ENCODE measurements at regions not wholly inside any gene's neighbourhood (a gene's known extent, or its start where the extent isn't known, plus 50 kb on each side); places are given as distances from the start of the nearest gene placed in this dataset.

DNA sequence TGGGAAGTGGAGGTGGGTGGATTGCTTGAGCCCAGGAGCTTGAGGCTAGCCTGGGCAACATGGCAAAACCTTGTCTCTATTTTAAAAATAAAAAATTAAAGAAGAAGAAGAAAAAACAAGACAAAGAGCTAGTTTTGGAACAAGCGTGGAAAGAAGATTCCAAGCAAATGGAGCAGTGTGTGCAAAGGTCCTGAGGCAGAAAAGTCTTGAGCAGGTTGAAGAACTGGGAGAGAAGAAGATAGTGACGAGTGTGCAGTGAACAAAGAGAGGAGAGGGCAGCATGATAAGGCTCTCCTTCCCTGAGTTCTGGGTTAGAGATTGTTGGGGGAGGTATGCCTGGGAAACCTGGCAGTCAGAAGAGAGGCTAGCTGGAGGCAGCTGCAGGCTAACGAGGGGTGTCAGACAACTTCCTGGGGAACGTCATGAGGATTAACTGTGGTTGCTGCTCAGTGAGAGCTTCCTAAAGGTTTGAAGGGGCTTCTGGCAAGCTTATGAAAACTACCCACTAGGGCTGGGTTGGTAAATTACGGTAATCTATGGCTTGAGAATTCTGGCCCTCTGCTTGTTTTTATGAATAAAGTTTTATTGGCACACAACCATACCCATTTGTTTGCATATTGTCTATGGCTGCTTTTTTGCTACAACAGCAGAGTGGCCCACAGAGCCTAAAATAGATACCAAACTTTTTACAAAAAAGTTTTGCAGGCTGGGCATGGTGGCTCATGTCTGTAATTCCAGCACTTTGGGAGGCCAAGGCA, 128.9 kb downstream of the ZFP64 start:
- TF ChIP-seq, protein P1, sequence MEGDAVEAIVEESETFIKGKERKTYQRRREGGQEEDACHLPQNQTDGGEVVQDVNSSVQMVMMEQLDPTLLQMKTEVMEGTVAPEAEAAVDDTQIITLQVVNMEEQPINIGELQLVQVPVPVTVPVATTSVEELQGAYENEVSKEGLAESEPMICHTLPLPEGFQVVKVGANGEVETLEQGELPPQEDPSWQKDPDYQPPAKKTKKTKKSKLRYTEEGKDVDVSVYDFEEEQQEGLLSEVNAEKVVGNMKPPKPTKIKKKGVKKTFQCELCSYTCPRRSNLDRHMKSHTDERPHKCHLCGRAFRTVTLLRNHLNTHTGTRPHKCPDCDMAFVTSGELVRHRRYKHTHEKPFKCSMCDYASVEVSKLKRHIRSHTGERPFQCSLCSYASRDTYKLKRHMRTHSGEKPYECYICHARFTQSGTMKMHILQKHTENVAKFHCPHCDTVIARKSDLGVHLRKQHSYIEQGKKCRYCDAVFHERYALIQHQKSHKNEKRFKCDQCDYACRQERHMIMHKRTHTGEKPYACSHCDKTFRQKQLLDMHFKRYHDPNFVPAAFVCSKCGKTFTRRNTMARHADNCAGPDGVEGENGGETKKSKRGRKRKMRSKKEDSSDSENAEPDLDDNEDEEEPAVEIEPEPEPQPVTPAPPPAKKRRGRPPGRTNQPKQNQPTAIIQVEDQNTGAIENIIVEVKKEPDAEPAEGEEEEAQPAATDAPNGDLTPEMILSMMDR (IDR thresholded peaks at IDR 0.05; ENCODE audit: control extremely low read depth in 1 of 3, insufficient read depth in 1 of 3, low read depth in 1 of 3, low read length in 3 of 3) = no peak
- TF ChIP-seq, protein P2, sequence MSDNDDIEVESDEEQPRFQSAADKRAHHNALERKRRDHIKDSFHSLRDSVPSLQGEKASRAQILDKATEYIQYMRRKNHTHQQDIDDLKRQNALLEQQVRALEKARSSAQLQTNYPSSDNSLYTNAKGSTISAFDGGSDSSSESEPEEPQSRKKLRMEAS (IDR thresholded peaks at IDR 0.05) = no peak
- TF ChIP-seq EP300 (IDR thresholded peaks at IDR 0.05; ENCODE audit: borderline replicate concordance in 1 of 2, low read depth in 2 of 2, low read length in 2 of 2) (no peak), RAD21 (IDR thresholded peaks at IDR 0.05 in 1 of 2, conservative IDR thresholded peaks at IDR 0.05 in 1 of 2; ENCODE audit: low read depth in 2 of 2, low read length in 2 of 2) (no peak), BRCA1 (IDR thresholded peaks at IDR 0.05; ENCODE audit: low read depth, low read length) (no peak), YY1 (IDR thresholded peaks at IDR 0.05; ENCODE audit: low read depth, low read length) (no peak), EZH2 (IDR thresholded peaks at IDR 0.05; ENCODE audit: low read depth, low read length, severe bottlenecking) (no peak), SIN3A (conservative IDR thresholded peaks at IDR 0.05 in 1 of 2, IDR thresholded peaks at IDR 0.05 in 1 of 2; ENCODE audit: low read depth in 1 of 2, low read length in 2 of 2) (no peak), POLR2A (IDR thresholded peaks at IDR 0.05; ENCODE audit: control extremely low read depth in 1 of 2, low read depth in 2 of 2, low read length in 2 of 2) (no peak), SP2 (IDR thresholded peaks at IDR 0.05; ENCODE audit: low read length) (no peak)
- TF ChIP-seq, protein P3, sequence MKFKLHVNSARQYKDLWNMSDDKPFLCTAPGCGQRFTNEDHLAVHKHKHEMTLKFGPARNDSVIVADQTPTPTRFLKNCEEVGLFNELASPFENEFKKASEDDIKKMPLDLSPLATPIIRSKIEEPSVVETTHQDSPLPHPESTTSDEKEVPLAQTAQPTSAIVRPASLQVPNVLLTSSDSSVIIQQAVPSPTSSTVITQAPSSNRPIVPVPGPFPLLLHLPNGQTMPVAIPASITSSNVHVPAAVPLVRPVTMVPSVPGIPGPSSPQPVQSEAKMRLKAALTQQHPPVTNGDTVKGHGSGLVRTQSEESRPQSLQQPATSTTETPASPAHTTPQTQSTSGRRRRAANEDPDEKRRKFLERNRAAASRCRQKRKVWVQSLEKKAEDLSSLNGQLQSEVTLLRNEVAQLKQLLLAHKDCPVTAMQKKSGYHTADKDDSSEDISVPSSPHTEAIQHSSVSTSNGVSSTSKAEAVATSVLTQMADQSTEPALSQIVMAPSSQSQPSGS (IDR thresholded peaks at IDR 0.05; ENCODE audit: low read length) = no peak

Measured in H1 (cell line).